ENCODE measurements at regions not wholly inside any gene's neighbourhood (a gene's known extent, or its start where the extent isn't known, plus 50 kb on each side); places are given as distances from the start of the nearest gene placed in this dataset.

DNA sequence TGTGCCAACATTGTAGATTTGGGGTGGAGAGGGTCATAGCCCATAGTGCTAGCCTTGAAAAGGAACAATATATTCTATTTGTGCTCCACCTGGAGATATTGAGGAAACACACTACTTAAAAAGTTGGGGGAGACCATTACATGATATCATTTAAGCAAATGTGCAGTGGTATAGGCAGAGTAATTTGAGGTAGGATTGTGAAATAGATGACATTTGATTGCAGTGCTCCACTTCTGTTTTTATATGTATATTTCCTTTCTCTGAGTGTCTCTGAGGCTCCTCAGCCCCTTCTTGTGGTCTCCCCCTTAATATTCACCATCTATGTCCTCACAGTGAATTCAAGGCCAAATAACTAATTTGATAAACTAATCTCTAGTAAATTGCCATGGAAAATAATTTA lies 85.6 kb upstream of the NMU start:
- Histone ChIP-seq H3K27me3 (replicated peaks; ENCODE audit: insufficient read depth) (peaks cover 12% of the 10 kb centered on the region), H3K79me2 (ENCODE audit: insufficient read depth) (no peaks in the 10 kb centered on the region), H4K20me1 (ENCODE audit: insufficient read depth) (no peaks in the 10 kb centered on the region), H3K4me3 (no peak overlapping the region), H3K4me1 (ENCODE audit: insufficient read depth) (no peaks in the 10 kb centered on the region), H3K4me2 (ENCODE audit: unreplicated experiment) (no peak overlapping the region), H3K9me3 (ENCODE audit: low read depth) (no peaks in the 10 kb centered on the region), H3K9me2 (ENCODE audit: insufficient read depth) (no peaks in the 10 kb centered on the region), H3F3A (ENCODE audit: insufficient read depth) (no peaks in the 10 kb centered on the region), H2AFZ (no peak overlapping the region), H3K9ac (no peak overlapping the region), H3K36me3 (ENCODE audit: low read depth) (no peaks in the 10 kb centered on the region), H3K27ac (no peak overlapping the region)
- in situ Hi-C loops (cut with MboI): no loop called here
- no peak for DNase-seq
- no peak for TF ChIP-seq EZH2phosphoT487 (IDR thresholded peaks at IDR 0.05; ENCODE audit: insufficient read depth, low read depth)

DNA sequence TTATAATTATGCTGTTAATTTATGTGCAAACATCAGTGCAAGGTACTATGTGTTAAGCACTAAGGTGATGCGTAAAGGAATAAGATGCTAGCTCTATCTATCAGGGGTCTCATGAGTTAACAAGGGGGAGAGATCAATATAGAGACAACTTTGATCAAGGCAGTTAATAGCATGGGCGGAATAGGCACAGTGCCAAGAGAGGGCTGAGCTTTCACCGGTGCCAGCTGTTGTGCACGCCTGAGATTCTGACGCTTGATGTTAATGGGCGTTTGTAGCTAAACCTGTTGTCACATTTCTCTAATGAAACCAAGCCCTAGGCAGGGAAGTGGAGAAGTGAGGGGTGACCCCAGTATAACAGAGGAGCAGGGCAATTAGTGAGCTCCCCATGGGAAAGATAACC lies 86.0 kb upstream of the NMU start:
- Histone ChIP-seq H4K20me1 (ENCODE audit: insufficient read depth) (no peaks in the 10 kb centered on the region), H3K9ac (no peak overlapping the region), H3K9me3 (ENCODE audit: low read depth) (no peaks in the 10 kb centered on the region), H3K9me2 (ENCODE audit: insufficient read depth) (no peaks in the 10 kb centered on the region), H3K27me3 (replicated peaks; ENCODE audit: insufficient read depth) (peaks cover 12% of the 10 kb centered on the region), H2AFZ (no peak overlapping the region), H3K79me2 (ENCODE audit: insufficient read depth) (no peaks in the 10 kb centered on the region), H3F3A (ENCODE audit: insufficient read depth) (no peaks in the 10 kb centered on the region), H3K4me1 (ENCODE audit: insufficient read depth) (no peaks in the 10 kb centered on the region), H3K36me3 (ENCODE audit: low read depth) (no peaks in the 10 kb centered on the region), H3K4me2 (ENCODE audit: unreplicated experiment) (no peak overlapping the region), H3K4me3 (no peak overlapping the region), H3K27ac (no peak overlapping the region)
- no peak for DNase-seq
- TF ChIP-seq EZH2phosphoT487 (IDR thresholded peaks at IDR 0.05; ENCODE audit: insufficient read depth, low read depth) (no peak), EZH2 (IDR thresholded peaks at IDR 0.05; ENCODE audit: insufficient read depth, poor library complexity, severe bottlenecking) (no peak)
- 27 to 35% methylated on average over 6 of the region's 6 CpGs for WGBS, 2 experiments (ENCODE audit: low coverage in 1 of 2, low lambda C conversion rate in 2 of 2, missing lambda C conversion rate in 2 of 2)
- in situ Hi-C loops (cut with MboI): no loop called here

GRCh38 chr4:55723403-55723802 lies 87.3 kb upstream of the NMU start:
- in situ Hi-C loops (cut with MboI): no loop called here
- no peak for DNase-seq
- H2AFZ ChIP-seq: no peak overlapping the region
- no peak overlapping the region for H3K27ac ChIP-seq
- H3K9me2 ChIP-seq (ENCODE audit: insufficient read depth): no peaks in the 10 kb centered on the region
- H3K4me2 ChIP-seq (ENCODE audit: unreplicated experiment): no peak overlapping the region
- no peaks in the 10 kb centered on the region for H3K79me2 ChIP-seq (ENCODE audit: insufficient read depth)
- no peaks in the 10 kb centered on the region for H3K9me3 ChIP-seq (ENCODE audit: low read depth)
- H3K36me3 ChIP-seq (ENCODE audit: low read depth): no peaks in the 10 kb centered on the region
- H4K20me1 ChIP-seq (ENCODE audit: insufficient read depth): no peaks in the 10 kb centered on the region
- H3F3A ChIP-seq (ENCODE audit: insufficient read depth): no peaks in the 10 kb centered on the region
- TF ChIP-seq EZH2phosphoT487 (IDR thresholded peaks at IDR 0.05; ENCODE audit: insufficient read depth, low read depth): no peak
- no peak for TF ChIP-seq EZH2 (IDR thresholded peaks at IDR 0.05; ENCODE audit: insufficient read depth, poor library complexity, severe bottlenecking)
- H3K27me3 ChIP-seq (replicated peaks; ENCODE audit: insufficient read depth): peaks cover 12% of the 10 kb centered on the region
- 10 to 23% methylated on average over 2 of the region's 2 CpGs for WGBS, 2 experiments (ENCODE audit: low coverage in 1 of 2, low lambda C conversion rate in 2 of 2, missing lambda C conversion rate in 2 of 2)
- no peak overlapping the region for H3K9ac ChIP-seq
- H3K4me1 ChIP-seq (ENCODE audit: insufficient read depth): no peaks in the 10 kb centered on the region
- H3K4me3 ChIP-seq: no peak overlapping the region

DNA sequence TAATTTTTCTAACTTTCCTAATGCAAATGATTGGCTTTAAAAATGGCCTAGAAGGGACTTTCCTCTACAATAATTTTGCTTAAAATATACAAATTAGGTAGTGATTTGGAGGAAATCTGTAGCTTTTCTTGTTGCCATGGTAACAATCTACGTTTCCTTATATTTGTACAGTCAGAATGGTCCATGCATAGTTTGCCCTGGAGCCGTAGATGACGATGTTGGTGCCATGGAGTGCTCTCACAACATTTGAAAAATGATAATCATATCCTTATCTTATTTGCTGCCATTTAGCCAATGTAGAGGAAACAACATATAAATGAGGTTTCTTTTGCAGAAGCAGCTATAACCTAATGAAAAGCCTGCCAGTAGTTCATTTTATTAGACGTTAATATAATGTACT lies 89.0 kb upstream of the NMU start:
- no peaks in the 10 kb centered on the region for H3K79me2 ChIP-seq (ENCODE audit: insufficient read depth)
- no peak overlapping the region for H2AFZ ChIP-seq
- H3K4me3 ChIP-seq: no peak overlapping the region
- in situ Hi-C loops (cut with MboI): no loop called here
- H3K9me2 ChIP-seq (ENCODE audit: insufficient read depth): no peaks in the 10 kb centered on the region
- TF ChIP-seq EZH2phosphoT487 (IDR thresholded peaks at IDR 0.05; ENCODE audit: insufficient read depth, low read depth): no peak
- TF ChIP-seq EZH2 (IDR thresholded peaks at IDR 0.05; ENCODE audit: insufficient read depth, poor library complexity, severe bottlenecking): no peak
- WGBS, 2 experiments (ENCODE audit: low coverage in 1 of 2, low lambda C conversion rate in 2 of 2, missing lambda C conversion rate in 2 of 2): 35 to 37% methylated on average over 4 of the region's 4 CpGs
- no peaks in the 10 kb centered on the region for H3K9me3 ChIP-seq (ENCODE audit: low read depth)
- no peak overlapping the region for H3K27ac ChIP-seq
- no peak overlapping the region for H3K9ac ChIP-seq
- no peak for DNase-seq
- H3K4me1 ChIP-seq (ENCODE audit: insufficient read depth): no peaks in the 10 kb centered on the region
- H3K36me3 ChIP-seq (ENCODE audit: low read depth): no peaks in the 10 kb centered on the region
- H3F3A ChIP-seq (ENCODE audit: insufficient read depth): no peaks in the 10 kb centered on the region
- H3K4me2 ChIP-seq (ENCODE audit: unreplicated experiment): no peak overlapping the region
- peaks cover 12% of the 10 kb centered on the region for H3K27me3 ChIP-seq (replicated peaks; ENCODE audit: insufficient read depth)
- no peaks in the 10 kb centered on the region for H4K20me1 ChIP-seq (ENCODE audit: insufficient read depth)

DNA sequence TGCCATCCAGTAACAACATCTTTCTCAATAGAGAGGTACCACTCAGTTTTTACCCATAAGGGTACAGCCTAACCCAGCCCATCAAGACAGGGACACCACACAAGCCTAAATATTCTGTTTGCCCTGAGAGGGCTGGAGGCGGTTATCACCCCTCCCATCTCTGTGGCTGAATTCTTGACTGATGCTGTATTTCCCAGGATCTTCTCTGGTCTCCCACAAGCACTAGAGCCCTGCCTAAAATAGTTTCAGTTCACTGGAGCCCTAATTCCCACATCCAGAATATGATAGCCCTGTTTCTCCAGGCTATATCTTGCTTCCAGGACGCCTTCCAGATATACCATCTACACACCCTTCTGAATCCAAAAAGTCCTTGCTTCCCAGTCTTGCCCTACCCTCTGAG lies 91.6 kb upstream of the NMU start:
- Histone ChIP-seq H3K79me2 (ENCODE audit: insufficient read depth) (no peaks in the 10 kb centered on the region), H3K9me3 (ENCODE audit: low read depth) (no peaks in the 10 kb centered on the region), H4K20me1 (ENCODE audit: insufficient read depth) (no peaks in the 10 kb centered on the region), H3F3A (ENCODE audit: insufficient read depth) (no peaks in the 10 kb centered on the region), H3K9me2 (ENCODE audit: insufficient read depth) (no peaks in the 10 kb centered on the region), H3K36me3 (ENCODE audit: low read depth) (no peaks in the 10 kb centered on the region), H2AFZ (no peak overlapping the region), H3K4me1 (ENCODE audit: insufficient read depth) (no peaks in the 10 kb centered on the region), H3K27ac (no peak overlapping the region), H3K9ac (no peak overlapping the region), H3K27me3 (replicated peaks; ENCODE audit: insufficient read depth) (peaks cover 22% of the 10 kb centered on the region), H3K4me3 (no peak overlapping the region), H3K4me2 (ENCODE audit: unreplicated experiment) (no peak overlapping the region)
- TF ChIP-seq EZH2phosphoT487 (IDR thresholded peaks at IDR 0.05; ENCODE audit: insufficient read depth, low read depth): no peak
- 36% methylated on average over 2 of the region's 2 CpGs for WGBS, 2 experiments (ENCODE audit: low coverage in 1 of 2, low lambda C conversion rate in 2 of 2, missing lambda C conversion rate in 2 of 2)
- in situ Hi-C loops (cut with MboI): no loop called here
- DNase-seq: peak; percentile 27
